Adrenal gland (tissue), 9 donors: ENCODE measurements at regions not wholly inside any gene's neighbourhood (a gene's known extent, or its start where the extent isn't known, plus 50 kb on each side); places are given as distances from the start of the nearest gene placed in this dataset.

Experiments
- DNase-seq, 7 donors: peaks; one replicate each; pipeline ENCODE4 v3.0.0-alpha.2; 2019 to 2020
- H3K27ac ChIP-seq, 5 donors: fragments of 200-600 bp; sonication (generic) in 4 of 5; 1 replicate in 3 of 5; 2 replicates in 2 of 5; pipeline versions ENCODE4 v1.5.1 to v1.8.0; 2016 to 2020; ENCODE audit warnings: mild to moderate bottlenecking in 1 of 5
- H3K27me3 ChIP-seq: fragments of 200-600 bp; 2 replicates; pipeline ENCODE4 v1.8.0; 2021
- H3K36me3 ChIP-seq, 2 donors: fragments of 200-600 bp; replicated peaks in 1 of 2; 1 replicate in 1 of 2; 2 replicates in 1 of 2; pipeline versions ENCODE4 v1.5.1 to v1.8.0; 2018 to 2022
- H3K4me1 ChIP-seq, 2 donors: fragments of 200-600 bp; replicated peaks in 1 of 2; 1 replicate in 1 of 2; 2 replicates in 1 of 2; pipeline versions ENCODE4 v1.5.1 to v1.8.0; 2018 to 2021
- H3K4me3 ChIP-seq, 4 donors: fragments of 200-600 bp; sonication (generic) in 3 of 4; one replicate each; pipeline ENCODE4 v1.5.1; 2016 to 2018
- H3K9me3 ChIP-seq, 3 donors: fragments of 200-600 bp; sonication (generic) in 1 of 3; replicated peaks in 1 of 3; 1 replicate in 2 of 3; 2 replicates in 1 of 3; pipeline versions ENCODE4 v1.5.1 to v1.8.0; 2016 to 2021
- CTCF ChIP-seq, 6 experiments: fragments of 450-650 bp in 4 of 6; fragments of 200-600 bp in 2 of 6; sonication (generic) in 1 of 6; IDR thresholded peaks; 1 replicate in 5 of 6; 2 replicates in 1 of 6; pipeline versions ENCODE4 v1.5.1 to v1.8.0; 2016 to 2021; ENCODE audit warnings: antibody characterized with exemption in 6 of 6, mild to moderate bottlenecking in 2 of 6, moderate library complexity in 1 of 6
- POLR2A ChIP-seq, 2 donors: fragments of 450-650 bp; IDR thresholded peaks; one replicate each; pipeline ENCODE4 v1.6.1; 2017; ENCODE audit warnings: antibody characterized with exemption in 2 of 2, mild to moderate bottlenecking in 2 of 2, moderate library complexity in 1 of 2
- whole genome bisulfite sequencing, 4 donors: extraction: QIAGEN DNeasy Blood & Tissue Kit in 2 of 4; methylation state at CpG; one replicate each; pipeline versions ENCODE4 v1.1.5 to v1.1.7; 2013 to 2017; 5-methylcytosine and 5-hydroxymethylcytosine counted together
- intact Hi-C, 2 donors: fragments of 100-400 bp; cut with DNase I; formaldehyde crosslinking; loops; one replicate each; pipeline versions ENCODE4 v1.14.1 to v1.15.0; 2022 to 2023
- donor health status: healthy with polysubstance abuse.
- donor health status: Bipolar disorder and iron deficiency.
- donor health status: DM: yes; HTN: yes; CAD: no.
- donor health status: DM: no; HTN: no; CAD: no.
- donor health status: DM: no; HTN: no; CAD: no.

GRCh38 chr3:166080096-166080495, 242.9 kb upstream of the BCHE start:
- no peaks in the 10 kb centered on the region for H3K9me3 ChIP-seq
- H3K27me3 ChIP-seq, result no peaks in the 10 kb centered on the region
- TF ChIP-seq POLR2A (IDR thresholded peaks at IDR 0.05), result no peak
- TF ChIP-seq CTCF (IDR thresholded peaks at IDR 0.05), result no peak
- intact Hi-C loops, result no loop called here
- WGBS, 4 donors, result 67 to 78% (median 72%) methylated on average over 2 of the region's 2 CpGs
- H3K36me3 ChIP-seq, result no peaks in the 10 kb centered on the region
- no peak for DNase-seq
- no peaks in the 10 kb centered on the region for H3K4me1 ChIP-seq
- H3K4me3 ChIP-seq, result no peak overlapping the region
- H3K27ac ChIP-seq, result no peak overlapping the region

- H3K4me3 ChIP-seq, result no peak overlapping the region
- no peak overlapping the region for H3K27ac ChIP-seq
- TF ChIP-seq POLR2A (IDR thresholded peaks at IDR 0.05) (no peak), CTCF (IDR thresholded peaks at IDR 0.05) (no peak)
- no peaks in the 10 kb centered on the region for H3K27me3 ChIP-seq
- intact Hi-C loops, result no loop called here
- no peaks in the 10 kb centered on the region for H3K9me3 ChIP-seq
- no peaks in the 10 kb centered on the region for H3K4me1 ChIP-seq
- H3K36me3 ChIP-seq, result no peaks in the 10 kb centered on the region
- DNase-seq, result no peak
Observed at GRCh38 chr3:166071831-166072230, 234.6 kb upstream of the BCHE start.

- Histone ChIP-seq H3K4me3 (no peak overlapping the region), H3K27ac (no peak overlapping the region), H3K4me1 (no peaks in the 10 kb centered on the region), H3K9me3 (no peaks in the 10 kb centered on the region), H3K36me3 (no peaks in the 10 kb centered on the region), H3K27me3 (no peaks in the 10 kb centered on the region)
- intact Hi-C loops, result no loop called here
- no peak for TF ChIP-seq POLR2A (IDR thresholded peaks at IDR 0.05)
- no peak for TF ChIP-seq CTCF (IDR thresholded peaks at IDR 0.05)
- WGBS, 4 donors, result 90 to 94% (median 92%) methylated on average over 4 of the region's 4 CpGs
- no peak for DNase-seq
Observed at GRCh38 chr3:166064476-166064875, 227.3 kb upstream of the BCHE start.

GRCh38 chr3:166060789-166061479, 223.7 kb upstream of the BCHE start:
- Histone ChIP-seq H3K36me3 (no peaks in the 10 kb centered on the region), H3K27me3 (no peaks in the 10 kb centered on the region), H3K27ac (no peak overlapping the region), H3K4me1 (no peaks in the 10 kb centered on the region), H3K9me3 (no peaks in the 10 kb centered on the region), H3K4me3 (no peak overlapping the region)
- WGBS, 4 donors, result 53 to 90% (median 78%) methylated on average over 2 of the region's 2 CpGs
- intact Hi-C loops, result no loop called here
- no peak for DNase-seq
- TF ChIP-seq CTCF (IDR thresholded peaks at IDR 0.05) (no peak), POLR2A (IDR thresholded peaks at IDR 0.05) (no peak)
